H9 (cell line): ENCODE measurements at regions not wholly inside any gene's neighbourhood (a gene's known extent, or its start where the extent isn't known, plus 50 kb on each side); places are given as distances from the start of the nearest gene placed in this dataset.

Source experiments
- DNase-seq: peaks from one replicate; pipeline ENCODE4 v3.0.0-alpha.2; 2017
- H2AFZ ChIP-seq: one replicate; pipeline ENCODE4 v1.6.1; 2013; ENCODE audit warnings: mild to moderate bottlenecking, low read length, control low read depth, moderate library complexity
- H2AK5ac ChIP-seq: 2 replicates; pipeline ENCODE4 v1.6.1; 2013; ENCODE audit warnings: low read length, control low read depth, mixed read lengths; ENCODE audit not compliant: insufficient read length
- H2BK120ac ChIP-seq: one replicate; pipeline ENCODE4 v1.6.1; 2013; ENCODE audit warnings: low read depth, mild to moderate bottlenecking, low read length, control low read depth, inconsistent platforms; ENCODE audit not compliant: poor library complexity, severe bottlenecking
- H2BK12ac ChIP-seq: 2 replicates; pipeline ENCODE4 v1.6.1; 2013; ENCODE audit warnings: low read length, control low read depth, mixed read lengths, low read depth; ENCODE audit not compliant: insufficient read length
- H2BK15ac ChIP-seq: 2 replicates; pipeline ENCODE4 v1.6.1; 2013; ENCODE audit warnings: low read depth, low read length, control low read depth
- H2BK20ac ChIP-seq: one replicate; pipeline ENCODE4 v1.6.1; 2013; ENCODE audit warnings: low read depth, mild to moderate bottlenecking, low read length, control low read depth, inconsistent platforms; ENCODE audit not compliant: poor library complexity, severe bottlenecking
- H2BK5ac ChIP-seq: 2 replicates; pipeline ENCODE4 v1.6.1; 2013; ENCODE audit warnings: low read length, control low read depth, mixed read lengths; ENCODE audit not compliant: insufficient read length
- H3K14ac ChIP-seq: 2 replicates; pipeline ENCODE4 v1.6.1; 2013; ENCODE audit warnings: low read length, control low read depth; ENCODE audit not compliant: insufficient read depth
- H3K18ac ChIP-seq: 2 replicates; pipeline ENCODE4 v1.6.1; 2013; ENCODE audit warnings: low read depth, mild to moderate bottlenecking, mixed read lengths, low read length, control low read depth; ENCODE audit not compliant: insufficient read length
- H3K23ac ChIP-seq: 2 replicates; pipeline ENCODE4 v1.6.1; 2013; ENCODE audit warnings: low read length, control low read depth, mixed read lengths, low read depth; ENCODE audit not compliant: insufficient read length
- H3K23me2 ChIP-seq: 2 replicates; pipeline ENCODE4 v1.6.1; 2013; ENCODE audit warnings: low read depth, mild to moderate bottlenecking, mixed read lengths, low read length, control low read depth; ENCODE audit not compliant: insufficient read length, poor library complexity, severe bottlenecking
- H3K27ac ChIP-seq: 2 replicates; pipeline ENCODE4 v1.5.1; 2013; ENCODE audit warnings: low read length, control low read depth, mixed read lengths, low read depth; ENCODE audit not compliant: insufficient read length
- H3K27me3 ChIP-seq: 2 replicates; pipeline ENCODE4 v1.6.1; 2013; ENCODE audit warnings: low read length, control low read depth, inconsistent platforms; ENCODE audit not compliant: insufficient read depth
- H3K4ac ChIP-seq: 2 replicates; pipeline ENCODE4 v1.6.1; 2013; ENCODE audit warnings: low read depth, mild to moderate bottlenecking, control low read depth, inconsistent platforms, low read length, moderate library complexity
- H3K4me1 ChIP-seq: 2 replicates; pipeline ENCODE4 v1.6.1; 2013; ENCODE audit warnings: low read length, control low read depth, inconsistent platforms; ENCODE audit not compliant: insufficient read depth
- H3K4me2 ChIP-seq: 2 replicates; pipeline ENCODE4 v1.6.1; 2013; ENCODE audit warnings: low read length, control low read depth, mixed read lengths; ENCODE audit not compliant: insufficient read length, insufficient read depth
- H3K56ac ChIP-seq: 2 replicates; pipeline ENCODE4 v1.6.1; 2013; ENCODE audit warnings: low read depth, mild to moderate bottlenecking, mixed read lengths, low read length, control low read depth; ENCODE audit not compliant: insufficient read length
- H3K79me1 ChIP-seq: 2 replicates; pipeline ENCODE4 v1.6.1; 2013; ENCODE audit warnings: low read depth, mild to moderate bottlenecking, moderate library complexity, low read length, control low read depth, inconsistent platforms; ENCODE audit not compliant: insufficient read depth, poor library complexity, severe bottlenecking
- H3K79me2 ChIP-seq: 2 replicates; pipeline ENCODE4 v1.6.1; 2013; ENCODE audit warnings: low read length, control low read depth, inconsistent platforms; ENCODE audit not compliant: insufficient read depth
- H3K9ac ChIP-seq: 2 replicates; pipeline ENCODE4 v1.6.1; 2013; ENCODE audit warnings: low read length, control low read depth, mixed read lengths; ENCODE audit not compliant: insufficient read length; ENCODE audit errors: extremely low read depth
- H3K9me3 ChIP-seq: one replicate; pipeline ENCODE4 v1.6.1; 2013; ENCODE audit warnings: low read depth, low read length, inconsistent platforms; ENCODE audit not compliant: control insufficient read depth
- H3T11ph ChIP-seq: one replicate; pipeline ENCODE4 v1.6.1; 2013; ENCODE audit warnings: mild to moderate bottlenecking, low read length, control low read depth, inconsistent platforms
- H4K20me1 ChIP-seq: one replicate; pipeline ENCODE4 v1.6.1; 2013; ENCODE audit not compliant: control insufficient read depth, insufficient read length, insufficient read depth
- H4K5ac ChIP-seq: 2 replicates; pipeline ENCODE4 v1.6.1; 2013; ENCODE audit warnings: low read depth, mild to moderate bottlenecking, mixed read lengths, low read length, control low read depth; ENCODE audit not compliant: insufficient read length
- H4K8ac ChIP-seq: replicated peaks from 2 replicates; pipeline ENCODE4 v1.6.1; 2013; ENCODE audit warnings: low read length, control low read depth, mixed read lengths, low read depth; ENCODE audit not compliant: insufficient read length
- H4K91ac ChIP-seq: 2 replicates; pipeline ENCODE4 v1.6.1; 2013; ENCODE audit warnings: low read depth, mild to moderate bottlenecking, moderate library complexity, mixed read lengths, low read length, control low read depth; ENCODE audit not compliant: insufficient read length
- H3K27ac Mint-ChIP-seq, 3 experiments: 2 replicates in 2 of 3; 3 replicates in 1 of 3; pipeline ENCODE4 v1.8.0; 2020 to 2021; ENCODE audit warnings: mixed read lengths in 3 of 3, mild to moderate bottlenecking in 1 of 3, moderate library complexity in 1 of 3
- H3K27me3 Mint-ChIP-seq: 2 replicates; pipeline ENCODE4 v1.8.0; 2021; ENCODE audit warnings: low read depth, mild to moderate bottlenecking, moderate library complexity, mixed read lengths
- H3K36me3 Mint-ChIP-seq, 3 experiments: 2 replicates in 2 of 3; 3 replicates in 1 of 3; pipeline ENCODE4 v1.8.0; 2020 to 2021; ENCODE audit warnings: low read depth in 3 of 3, mixed read lengths in 3 of 3; ENCODE audit not compliant: insufficient read depth in 1 of 3
- H3K4me1 Mint-ChIP-seq, 2 experiments: 2 replicates each; pipeline ENCODE4 v1.8.0; 2020; ENCODE audit warnings: mixed read lengths in 2 of 2
- H3K4me3 Mint-ChIP-seq, 2 experiments: 2 replicates in 1 of 2; 3 replicates in 1 of 2; pipeline ENCODE4 v1.8.0; 2020 to 2021; ENCODE audit warnings: mild to moderate bottlenecking in 2 of 2, mixed read lengths in 2 of 2, moderate library complexity in 1 of 2
- H3K9me3 Mint-ChIP-seq, 2 experiments: 2 replicates in 1 of 2; 3 replicates in 1 of 2; pipeline ENCODE4 v1.8.0; 2020; ENCODE audit warnings: mild to moderate bottlenecking in 2 of 2, mixed read lengths in 2 of 2, moderate library complexity in 1 of 2
- CTCF ChIP-seq: fragments of 200-600 bp; sonication (generic); conservative IDR thresholded peaks from 3 replicates; pipeline ENCODE4 v1.8.0; 2021; ENCODE audit warnings: antibody characterized with exemption, mild to moderate bottlenecking
- WGBS: extraction: QIAGEN DNeasy Blood & Tissue Kit; methylation state at CpG from one replicate; pipeline ENCODE4 v1.1.7; 2013; ENCODE audit warnings: missing lambda C conversion rate, low lambda C conversion rate, mixed read lengths; ENCODE audit not compliant: insufficient read length; ENCODE audit errors: extremely low coverage; 5-methylcytosine and 5-hydroxymethylcytosine counted together

- H3K27ac Mint-ChIP-seq = no peak overlapping the region
These were observed 473.4 kb downstream of the TRIML1 start for GRCh38 chr4:188612659-188613058.

More at GRCh38 chr4:188612659-188613058, 473.4 kb downstream of the TRIML1 start:
- no peak overlapping the region for H2BK20ac ChIP-seq
- no peak overlapping the region for H2BK120ac ChIP-seq
- no peaks in the 10 kb centered on the region for H3K4me1 ChIP-seq
- no peak overlapping the region for H2BK15ac ChIP-seq
- no peak overlapping the region for H3T11ph ChIP-seq
- Mint-ChIP-seq H3K4me1 (no peaks in the 10 kb centered on the region), H3K9me3 (peaks cover 0 to 2% of the 10 kb centered on the region in 2 experiments; a peak in 1 of 5 replicates), H3K4me3 (no peak overlapping the region), H3K36me3 (no peaks in the 10 kb centered on the region; a peak in 1 of 7 replicates), H3K27me3 (peaks cover 7% of the 10 kb centered on the region)
- no peak overlapping the region for H2BK5ac ChIP-seq
- no peak overlapping the region for H4K8ac ChIP-seq
- no peak overlapping the region for H3K56ac ChIP-seq
- no peak overlapping the region for H3K14ac ChIP-seq
- H2BK12ac ChIP-seq = no peak overlapping the region
- H3K9me3 ChIP-seq = no peaks in the 10 kb centered on the region
- no peak overlapping the region for H3K27ac ChIP-seq
- H2AFZ ChIP-seq = no peak overlapping the region
- no peaks in the 10 kb centered on the region for H4K20me1 ChIP-seq
- no peak overlapping the region for H3K9ac ChIP-seq
- no peak overlapping the region for H3K23ac ChIP-seq
- no peaks in the 10 kb centered on the region for H3K79me2 ChIP-seq
- DNase-seq = no peak
- H3K18ac ChIP-seq = no peak overlapping the region
- no CpG with 5 or more reads among the region's 2 CpGs for WGBS
- no peaks in the 10 kb centered on the region for H3K27me3 ChIP-seq
- H4K91ac ChIP-seq = no peak overlapping the region
- H3K4me2 ChIP-seq = no peak overlapping the region
- no peak overlapping the region for H2AK5ac ChIP-seq
- H3K79me1 ChIP-seq = no peaks in the 10 kb centered on the region
- H4K5ac ChIP-seq = no peak overlapping the region
- no peak for TF ChIP-seq CTCF
- no peak overlapping the region for H3K4ac ChIP-seq
- no peaks in the 10 kb centered on the region for H3K23me2 ChIP-seq
